ENCODE measurements at regions not wholly inside any gene's neighbourhood (a gene's known extent, or its start where the extent isn't known, plus 50 kb on each side); places are given as distances from the start of the nearest gene placed in this dataset.
A peak's percentile ranks its signal among the peaks of the same experiment; 100 is the strongest.

GRCh38 chr6:71491844-71492243 is 203.2 kb downstream of the OGFRL1 start:
- Histone ChIP-seq H3K79me1 (ENCODE audit: low read depth, low read length) (no peaks in the 10 kb centered on the region), H3K4me2 (ENCODE audit: insufficient read depth, low read length, poor library complexity, severe bottlenecking) (no peak overlapping the region), H2BK12ac (ENCODE audit: low read length) (no peak overlapping the region), H4K91ac (ENCODE audit: low read depth, low read length, poor library complexity) (no peak overlapping the region), H3K9ac (ENCODE audit: low read depth, low read length, poor library complexity) (no peak overlapping the region), H3K4ac (ENCODE audit: low read length) (no peak overlapping the region), H2BK5ac (ENCODE audit: low read length) (no peak overlapping the region), H4K8ac (ENCODE audit: low read depth, low read length) (no peak overlapping the region), H3K9me3 (replicated peaks in 1 of 2; ENCODE audit: control insufficient read depth in 2 of 2, insufficient read depth in 1 of 2, low read depth in 1 of 2, low read length in 2 of 2) (no peaks in the 10 kb centered on the region), H3K14ac (ENCODE audit: low read length) (no peak overlapping the region), H3K23ac (ENCODE audit: low read depth, low read length, poor library complexity) (no peak overlapping the region), H3K36me3 (replicated peaks in 1 of 2; ENCODE audit: control insufficient read depth in 2 of 2, insufficient read depth in 2 of 2, low read length in 2 of 2) (no peaks in the 10 kb centered on the region), H2AFZ (ENCODE audit: low read length) (no peak overlapping the region), H3K18ac (ENCODE audit: low read length) (no peak overlapping the region), H3K27me3 (ENCODE audit: control insufficient read depth in 3 of 3, insufficient read depth in 3 of 3, low read depth in 1 of 3, low read length in 3 of 3) (no peaks in the 10 kb centered on the region), H3K4me3 (ENCODE audit: low read length in 2 of 2) (no peak overlapping the region), H3K27ac (replicated peaks; ENCODE audit: low read length) (no peak overlapping the region), H3K4me1 (ENCODE audit: control insufficient read depth in 2 of 2, insufficient read depth in 1 of 2, low read depth in 1 of 2, low read length in 2 of 2) (peaks cover 3 to 6% of the 10 kb centered on the region in 2 donors), H2BK120ac (ENCODE audit: low read depth, low read length) (no peak overlapping the region), H2BK15ac (ENCODE audit: low read length) (no peak overlapping the region), H2AK5ac (ENCODE audit: low read depth, low read length) (no peak overlapping the region)
- no peak for DNase-seq (ENCODE audit: low spot score)

GRCh38 chr6:71492668-71493067 is 204.1 kb downstream of the OGFRL1 start:
- Histone ChIP-seq H2BK12ac (ENCODE audit: low read length) (no peak overlapping the region), H2AFZ (ENCODE audit: low read length) (no peak overlapping the region), H3K14ac (ENCODE audit: low read length) (no peak overlapping the region), H4K91ac (ENCODE audit: low read depth, low read length, poor library complexity) (no peak overlapping the region), H3K4me1 (ENCODE audit: control insufficient read depth in 2 of 2, insufficient read depth in 1 of 2, low read depth in 1 of 2, low read length in 2 of 2) (peaks cover 3 to 6% of the 10 kb centered on the region in 2 donors), H3K79me1 (ENCODE audit: low read depth, low read length) (no peaks in the 10 kb centered on the region), H3K27ac (replicated peaks; ENCODE audit: low read length) (no peak overlapping the region), H3K9me3 (replicated peaks in 1 of 2; ENCODE audit: control insufficient read depth in 2 of 2, insufficient read depth in 1 of 2, low read depth in 1 of 2, low read length in 2 of 2) (no peaks in the 10 kb centered on the region), H3K27me3 (ENCODE audit: control insufficient read depth in 3 of 3, insufficient read depth in 3 of 3, low read depth in 1 of 3, low read length in 3 of 3) (no peaks in the 10 kb centered on the region), H3K4ac (ENCODE audit: low read length) (no peak overlapping the region), H2BK120ac (ENCODE audit: low read depth, low read length) (no peak overlapping the region), H3K4me2 (ENCODE audit: insufficient read depth, low read length, poor library complexity, severe bottlenecking) (no peak overlapping the region), H3K4me3 (ENCODE audit: low read length in 2 of 2) (no peak overlapping the region), H3K18ac (ENCODE audit: low read length) (no peak overlapping the region), H2AK5ac (ENCODE audit: low read depth, low read length) (no peak overlapping the region), H3K23ac (ENCODE audit: low read depth, low read length, poor library complexity) (no peak overlapping the region), H2BK15ac (ENCODE audit: low read length) (no peak overlapping the region), H4K8ac (ENCODE audit: low read depth, low read length) (no peak overlapping the region), H3K9ac (ENCODE audit: low read depth, low read length, poor library complexity) (no peak overlapping the region), H3K36me3 (replicated peaks in 1 of 2; ENCODE audit: control insufficient read depth in 2 of 2, insufficient read depth in 2 of 2, low read length in 2 of 2) (no peaks in the 10 kb centered on the region), H2BK5ac (ENCODE audit: low read length) (no peak overlapping the region)
- DNase-seq (ENCODE audit: low spot score), result no peak
- no CpG with 5 or more reads among the region's 2 CpGs for WGBS, 2 donors (ENCODE audit: extremely low coverage in 2 of 2, insufficient read length in 2 of 2, insufficient replicate concordance in 1 of 2)

- no CpG with 5 or more reads among the region's 5 CpGs for WGBS, 2 donors (ENCODE audit: extremely low coverage in 2 of 2, insufficient read length in 2 of 2, insufficient replicate concordance in 1 of 2)
- H3K4me1 ChIP-seq (ENCODE audit: control insufficient read depth in 2 of 2, insufficient read depth in 1 of 2, low read depth in 1 of 2, low read length in 2 of 2), result no peaks in the 10 kb centered on the region
- no peak overlapping the region for H2BK15ac ChIP-seq (ENCODE audit: low read length)
- peak overlapping the region; percentile 63 for H2AFZ ChIP-seq (ENCODE audit: low read length)
- H2BK12ac ChIP-seq (ENCODE audit: low read length), result no peak overlapping the region
- H3K79me1 ChIP-seq (ENCODE audit: low read depth, low read length), result no peaks in the 10 kb centered on the region
- H3K14ac ChIP-seq (ENCODE audit: low read length), result no peak overlapping the region
- H4K91ac ChIP-seq (ENCODE audit: low read depth, low read length, poor library complexity), result no peak overlapping the region
- H3K23ac ChIP-seq (ENCODE audit: low read depth, low read length, poor library complexity), result no peak overlapping the region
- no peak overlapping the region for H2BK5ac ChIP-seq (ENCODE audit: low read length)
- H3K9me3 ChIP-seq (replicated peaks in 1 of 2; ENCODE audit: control insufficient read depth in 2 of 2, insufficient read depth in 1 of 2, low read depth in 1 of 2, low read length in 2 of 2), result no peaks in the 10 kb centered on the region
- H3K4ac ChIP-seq (ENCODE audit: low read length), result no peak overlapping the region
- no peak overlapping the region for H3K9ac ChIP-seq (ENCODE audit: low read depth, low read length, poor library complexity)
- H2AK5ac ChIP-seq (ENCODE audit: low read depth, low read length), result no peak overlapping the region
- H3K18ac ChIP-seq (ENCODE audit: low read length), result no peak overlapping the region
- no peak overlapping the region for H3K4me2 ChIP-seq (ENCODE audit: insufficient read depth, low read length, poor library complexity, severe bottlenecking)
- no peak overlapping the region for H2BK120ac ChIP-seq (ENCODE audit: low read depth, low read length)
- no peak for DNase-seq (ENCODE audit: low spot score)
- no peaks in the 10 kb centered on the region for H3K36me3 ChIP-seq (replicated peaks in 1 of 2; ENCODE audit: control insufficient read depth in 2 of 2, insufficient read depth in 2 of 2, low read length in 2 of 2)
- H3K27ac ChIP-seq (replicated peaks; ENCODE audit: low read length), result no peak overlapping the region
- H3K4me3 ChIP-seq (ENCODE audit: low read length in 2 of 2), result no peak overlapping the region
- no peaks in the 10 kb centered on the region for H3K27me3 ChIP-seq (ENCODE audit: control insufficient read depth in 3 of 3, insufficient read depth in 3 of 3, low read depth in 1 of 3, low read length in 3 of 3)
- H4K8ac ChIP-seq (ENCODE audit: low read depth, low read length), result no peak overlapping the region
Observed at GRCh38 chr6:71496018-71496721, 207.6 kb downstream of the OGFRL1 start.

GRCh38 chr6:71496722-71497033 is 208.1 kb downstream of the OGFRL1 start:
- WGBS, 2 donors (ENCODE audit: extremely low coverage in 2 of 2, insufficient read length in 2 of 2, insufficient replicate concordance in 1 of 2), result no CpG with 5 or more reads among the region's 2 CpGs
- Histone ChIP-seq H3K27ac (replicated peaks; ENCODE audit: low read length) (no peak overlapping the region), H3K18ac (ENCODE audit: low read length) (no peak overlapping the region), H3K36me3 (replicated peaks in 1 of 2; ENCODE audit: control insufficient read depth in 2 of 2, insufficient read depth in 2 of 2, low read length in 2 of 2) (no peaks in the 10 kb centered on the region), H3K4me3 (ENCODE audit: low read length in 2 of 2) (no peak overlapping the region), H3K4me1 (ENCODE audit: control insufficient read depth in 2 of 2, insufficient read depth in 1 of 2, low read depth in 1 of 2, low read length in 2 of 2) (no peaks in the 10 kb centered on the region), H4K8ac (ENCODE audit: low read depth, low read length) (no peak overlapping the region), H3K9me3 (replicated peaks in 1 of 2; ENCODE audit: control insufficient read depth in 2 of 2, insufficient read depth in 1 of 2, low read depth in 1 of 2, low read length in 2 of 2) (no peaks in the 10 kb centered on the region), H2BK12ac (ENCODE audit: low read length) (no peak overlapping the region), H2BK5ac (ENCODE audit: low read length) (no peak overlapping the region), H4K91ac (ENCODE audit: low read depth, low read length, poor library complexity) (no peak overlapping the region), H3K79me1 (ENCODE audit: low read depth, low read length) (no peaks in the 10 kb centered on the region), H3K23ac (ENCODE audit: low read depth, low read length, poor library complexity) (no peak overlapping the region), H3K14ac (ENCODE audit: low read length) (no peak overlapping the region), H2AFZ (ENCODE audit: low read length) (peak overlapping the region; percentile 63), H3K9ac (ENCODE audit: low read depth, low read length, poor library complexity) (no peak overlapping the region), H2BK120ac (ENCODE audit: low read depth, low read length) (no peak overlapping the region), H3K4ac (ENCODE audit: low read length) (no peak overlapping the region), H2AK5ac (ENCODE audit: low read depth, low read length) (no peak overlapping the region), H3K4me2 (ENCODE audit: insufficient read depth, low read length, poor library complexity, severe bottlenecking) (no peak overlapping the region), H2BK15ac (ENCODE audit: low read length) (no peak overlapping the region), H3K27me3 (ENCODE audit: control insufficient read depth in 3 of 3, insufficient read depth in 3 of 3, low read depth in 1 of 3, low read length in 3 of 3) (no peaks in the 10 kb centered on the region)
- no peak for DNase-seq (ENCODE audit: low spot score)
